Thyroid gland (tissue), 4 donors: ENCODE measurements at regions not wholly inside any gene's neighbourhood (a gene's known extent, or its start where the extent isn't known, plus 50 kb on each side); places are given as distances from the start of the nearest gene placed in this dataset.

Source experiments
- CTCF ChIP-seq, 6 experiments: fragments of 200-600 bp in 3 of 6; fragments of 450-650 bp in 3 of 6; sonication (generic) in 3 of 6; IDR thresholded peaks; one replicate each; pipeline ENCODE4 v1.5.1; 2016 to 2019; ENCODE audit warnings: antibody characterized with exemption in 6 of 6, mild to moderate bottlenecking in 2 of 6, inconsistent platforms in 1 of 6, moderate library complexity in 1 of 6
- POLR2A ChIP-seq, 2 donors: fragments of 450-650 bp; IDR thresholded peaks; one replicate each; pipeline ENCODE4 v1.6.1; 2017; ENCODE audit warnings: antibody characterized with exemption in 2 of 2, mild to moderate bottlenecking in 2 of 2, moderate library complexity in 1 of 2

GRCh38 chr7:140263277-140263676, 86.5 kb upstream of the KDM7A start:
- TF ChIP-seq CTCF (IDR thresholded peaks at IDR 0.05) = no peak
- TF ChIP-seq POLR2A (IDR thresholded peaks at IDR 0.05) = no peak
